ACC112 (cell line): ENCODE measurements at regions not wholly inside any gene's neighbourhood (a gene's known extent, or its start where the extent isn't known, plus 50 kb on each side); places are given as distances from the start of the nearest gene placed in this dataset.
"Not testable (repeated sequence)": the region's sequence is repeated elsewhere in the genome, so short reads cannot be mapped to it uniquely, and the experiment has no call there.

Experiments used
- H2AFZ ChIP-seq: fragments of 200-600 bp; sonication (generic); one replicate; pipeline ENCODE4 v1.6.0; 2017; ENCODE audit warnings: antibody characterized with exemption, low read length; ENCODE audit not compliant: unreplicated experiment
- H3K27ac ChIP-seq: fragments of 200-600 bp; sonication (generic); 2 replicates; pipeline ENCODE4 v1.5.1; 2014; ENCODE audit warnings: low read depth, mild to moderate bottlenecking, antibody characterized with exemption, low read length, moderate library complexity
- H3K27me3 ChIP-seq: fragments of 200-600 bp; sonication (generic); 2 replicates; pipeline ENCODE4 v1.6.1; 2014; ENCODE audit warnings: mild to moderate bottlenecking, antibody characterized with exemption, low read length, moderate library complexity, mixed read lengths; ENCODE audit not compliant: insufficient read depth
- H3K36me3 ChIP-seq: fragments of 200-600 bp; sonication (generic); 2 replicates; pipeline ENCODE4 v1.6.1; 2016; ENCODE audit warnings: mild to moderate bottlenecking, antibody characterized with exemption, low read length, moderate library complexity, mixed read lengths; ENCODE audit not compliant: insufficient read depth
- H3K4me1 ChIP-seq: fragments of 200-600 bp; sonication (generic); one replicate; pipeline ENCODE4 v1.6.1; 2016; ENCODE audit warnings: low read length, mixed read lengths; ENCODE audit not compliant: insufficient read depth, unreplicated experiment, control insufficient read depth
- H3K4me3 ChIP-seq: fragments of 200-600 bp; sonication (generic); 2 replicates; pipeline ENCODE4 v1.5.1; 2014; ENCODE audit warnings: mild to moderate bottlenecking, low read depth, low read length
- H3K79me2 ChIP-seq: fragments of 200-600 bp; sonication (generic); one replicate; pipeline ENCODE4 v1.6.0; 2016; ENCODE audit warnings: low read length; ENCODE audit not compliant: control insufficient read depth, unreplicated experiment, insufficient read depth

DNA sequence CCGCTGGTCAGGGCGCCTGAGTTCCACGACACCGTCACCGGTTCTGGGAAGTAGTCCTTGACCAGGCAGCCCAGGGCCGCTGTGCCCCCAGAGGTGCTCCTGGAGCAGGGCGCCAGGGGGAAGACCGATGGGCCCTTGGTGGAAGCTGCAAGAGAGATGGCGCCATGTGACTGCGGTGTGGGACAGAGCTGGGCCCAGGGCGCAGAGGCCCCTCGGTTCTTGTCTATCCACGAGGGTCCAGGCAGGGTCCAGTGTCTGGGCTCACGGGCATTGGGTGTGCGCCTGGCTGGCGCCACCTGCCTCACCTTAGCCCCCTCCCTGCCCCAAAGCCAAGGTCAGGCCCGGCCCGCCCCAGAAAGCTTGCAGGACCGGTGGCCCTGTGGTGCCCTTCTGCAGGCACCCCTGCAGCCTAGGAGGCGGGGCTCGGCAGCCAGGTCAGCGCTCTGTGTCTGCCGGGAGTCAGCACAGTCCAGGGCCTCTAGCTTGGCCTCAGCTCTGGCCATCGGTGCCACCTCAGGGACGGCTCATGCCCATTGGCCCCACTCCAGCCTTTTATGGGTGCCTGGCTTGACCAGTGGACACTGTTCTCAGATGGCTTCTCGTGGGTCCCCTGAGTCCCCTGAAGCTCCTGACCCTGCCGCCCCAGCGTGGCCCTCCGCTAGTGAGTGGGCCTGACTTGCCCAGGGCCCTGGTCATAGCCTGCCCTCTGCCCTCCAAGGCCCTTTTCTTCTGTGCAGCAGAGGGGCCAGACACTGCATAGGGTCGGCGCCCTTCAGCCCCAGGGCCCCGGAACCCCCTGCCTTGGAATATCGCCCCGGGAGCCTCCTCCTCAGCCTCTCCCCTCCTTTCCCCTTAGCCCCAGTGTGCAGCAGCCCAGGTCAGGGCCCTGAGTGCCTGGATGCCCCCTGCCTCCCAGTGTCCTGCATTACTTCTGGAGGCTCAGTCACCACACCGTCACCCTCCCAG, 245.2 kb downstream of the TMEM121 start:
- H3K4me3 ChIP-seq, H2AFZ ChIP-seq, H3K27me3 ChIP-seq, H3K79me2 ChIP-seq, H3K36me3 ChIP-seq, H3K4me1 ChIP-seq, H3K27ac ChIP-seq: not testable (repeated sequence)

DNA sequence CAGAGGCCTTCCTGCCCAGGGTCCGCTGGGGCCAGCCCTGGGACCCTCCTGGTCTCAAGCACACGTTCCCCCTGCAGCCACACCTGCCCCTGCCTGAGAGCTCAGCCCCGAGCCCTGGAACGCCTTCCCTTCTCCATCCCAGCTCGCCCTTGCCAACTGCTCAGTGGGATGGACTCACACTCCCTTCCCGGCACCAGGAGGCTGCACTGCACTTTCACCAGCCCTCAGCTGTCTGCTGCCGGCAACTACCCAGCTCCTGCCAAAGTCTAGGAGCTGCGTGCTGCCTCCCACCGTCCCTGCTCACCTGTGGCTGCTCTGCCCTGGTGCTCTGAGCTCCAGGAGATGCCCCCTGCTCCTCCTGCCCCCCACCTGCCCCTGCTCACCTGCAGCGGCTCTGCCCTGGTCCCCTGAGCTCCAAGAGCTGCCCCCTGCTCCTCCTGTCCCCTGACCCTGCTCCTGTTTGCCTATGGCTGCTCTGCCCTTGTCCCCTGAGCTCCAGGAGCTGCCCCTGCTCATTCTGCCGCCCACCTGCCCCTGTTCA, 246.4 kb downstream of the TMEM121 start:
- not testable (repeated sequence) for H2AFZ ChIP-seq, H3K36me3 ChIP-seq, H3K27me3 ChIP-seq, H3K79me2 ChIP-seq, H3K27ac ChIP-seq, H3K4me1 ChIP-seq, H3K4me3 ChIP-seq

DNA sequence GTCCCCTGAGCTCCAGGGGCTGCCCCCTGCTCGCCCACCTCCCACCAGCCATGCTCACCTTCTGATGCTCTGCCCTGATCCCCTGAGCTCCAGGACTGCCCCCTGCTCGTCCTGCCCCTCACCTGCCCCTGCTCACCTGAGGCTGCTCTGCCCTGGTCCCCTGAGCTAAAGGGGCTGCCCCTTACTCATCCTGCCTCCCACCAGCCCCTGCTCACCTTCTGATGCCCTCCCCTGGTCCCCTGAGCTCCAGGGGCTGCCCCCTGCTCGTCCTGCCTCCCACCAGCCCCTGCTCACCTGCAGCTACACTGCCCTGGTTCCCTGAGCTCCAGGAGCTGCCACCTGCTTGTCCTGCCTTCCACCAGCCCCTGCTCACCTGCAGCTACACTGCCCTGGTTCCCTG, 247.2 kb downstream of the TMEM121 start:
- Histone ChIP-seq H3K27ac (no peak overlapping the region), H2AFZ (no peak overlapping the region), H3K4me3 (no peak overlapping the region), H3K36me3 (no peaks in the 10 kb centered on the region), H3K27me3 (no peaks in the 10 kb centered on the region), H3K4me1 (no peaks in the 10 kb centered on the region), H3K79me2 (no peaks in the 10 kb centered on the region)

DNA sequence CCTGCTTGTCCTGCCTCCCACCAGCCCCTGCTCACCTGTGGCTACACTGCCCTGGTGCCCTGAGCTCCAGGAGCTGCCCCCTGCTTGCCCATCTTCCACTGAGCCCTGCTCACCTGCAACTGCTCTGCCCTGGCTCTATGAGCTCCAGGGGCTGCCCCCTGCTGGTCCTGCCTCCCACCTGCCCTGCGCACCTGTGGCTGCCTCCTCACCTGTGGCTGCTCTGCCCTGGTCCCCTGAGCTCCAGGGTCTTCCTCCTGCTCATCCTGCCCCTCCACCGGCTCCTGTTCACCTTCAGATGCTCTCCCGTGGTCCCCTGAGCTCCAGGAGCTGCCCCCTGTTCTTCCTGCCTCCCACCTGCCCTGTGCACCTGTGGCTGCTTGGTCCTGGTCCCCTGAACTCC, 247.6 kb downstream of the TMEM121 start:
- no peaks in the 10 kb centered on the region for H3K27me3 ChIP-seq
- H2AFZ ChIP-seq = no peak overlapping the region
- H3K4me3 ChIP-seq = no peak overlapping the region
- no peaks in the 10 kb centered on the region for H3K4me1 ChIP-seq
- no peaks in the 10 kb centered on the region for H3K79me2 ChIP-seq
- H3K36me3 ChIP-seq = no peaks in the 10 kb centered on the region
- H3K27ac ChIP-seq = no peak overlapping the region

DNA sequence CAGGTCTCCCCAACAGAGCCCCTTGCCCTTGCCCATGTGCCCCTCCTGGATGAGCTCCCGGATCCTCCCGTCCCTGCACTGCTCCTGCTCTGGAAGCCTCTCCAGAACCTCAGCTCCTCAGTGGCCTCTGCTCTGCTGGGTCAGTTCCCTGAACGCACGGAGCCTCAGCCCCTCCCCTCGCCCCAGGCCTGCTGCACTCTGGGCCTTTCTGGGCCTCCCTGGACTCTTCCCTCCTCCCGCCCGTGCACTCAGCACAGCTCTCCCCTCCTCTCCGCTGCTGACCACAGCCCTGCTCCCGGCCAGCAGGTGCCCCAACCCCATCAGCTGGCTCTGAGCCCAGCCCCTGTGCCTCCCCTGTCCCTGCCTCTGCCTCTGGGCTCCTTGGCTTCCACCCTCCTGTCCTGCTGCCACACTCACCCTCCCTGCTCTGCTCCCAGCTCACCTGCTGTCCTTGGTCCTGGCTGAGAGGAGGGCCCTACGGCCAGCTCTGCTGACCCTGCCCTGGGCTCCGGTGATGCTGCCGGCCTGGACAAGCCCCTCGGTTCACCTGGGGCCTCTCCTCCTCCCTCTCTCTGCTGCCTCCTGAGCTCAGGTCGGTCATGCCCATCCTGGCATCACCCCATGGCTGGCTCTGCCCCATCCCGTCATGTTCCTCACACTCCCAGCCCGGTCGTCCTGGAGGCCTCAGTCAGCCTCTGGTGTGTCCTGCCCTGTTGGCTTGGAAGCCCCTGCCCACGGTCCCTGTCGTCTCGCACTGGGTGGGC, 248.4 kb downstream of the TMEM121 start:
- not testable (repeated sequence) for H3K4me1 ChIP-seq, H2AFZ ChIP-seq, H3K4me3 ChIP-seq, H3K27ac ChIP-seq, H3K27me3 ChIP-seq, H3K79me2 ChIP-seq, H3K36me3 ChIP-seq

DNA sequence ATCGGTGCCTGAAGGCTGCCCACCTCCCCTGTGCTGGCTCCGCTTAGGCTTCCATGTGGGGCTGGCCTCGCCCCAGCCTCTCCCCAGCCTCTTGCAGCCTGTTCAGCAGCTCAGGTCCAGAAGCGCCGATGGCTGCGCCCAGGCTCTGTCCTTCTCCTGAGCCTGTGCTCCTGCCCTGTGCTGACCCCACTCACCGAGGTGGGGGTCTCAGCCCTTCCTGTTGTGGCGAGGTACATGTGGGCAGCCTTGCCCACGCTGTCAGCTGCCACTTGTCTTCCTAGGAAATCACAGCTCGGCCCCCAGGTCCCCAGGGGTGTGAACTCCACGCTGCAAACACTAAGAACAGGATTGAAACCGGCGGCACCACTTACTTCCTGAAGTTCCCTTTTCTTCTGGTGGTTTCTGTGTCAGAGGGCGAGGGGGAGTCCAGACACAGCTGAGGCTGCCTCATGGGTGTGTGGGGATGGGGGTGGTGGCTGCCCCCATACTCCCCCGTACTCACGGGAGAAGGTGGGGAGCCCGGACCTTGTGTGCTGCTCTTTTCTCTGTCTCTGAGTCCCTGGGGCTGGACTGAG, 249.1 kb downstream of the TMEM121 start:
- H3K4me3 ChIP-seq, H3K4me1 ChIP-seq, H2AFZ ChIP-seq, H3K27ac ChIP-seq, H3K36me3 ChIP-seq, H3K79me2 ChIP-seq, H3K27me3 ChIP-seq: not testable (repeated sequence)

DNA sequence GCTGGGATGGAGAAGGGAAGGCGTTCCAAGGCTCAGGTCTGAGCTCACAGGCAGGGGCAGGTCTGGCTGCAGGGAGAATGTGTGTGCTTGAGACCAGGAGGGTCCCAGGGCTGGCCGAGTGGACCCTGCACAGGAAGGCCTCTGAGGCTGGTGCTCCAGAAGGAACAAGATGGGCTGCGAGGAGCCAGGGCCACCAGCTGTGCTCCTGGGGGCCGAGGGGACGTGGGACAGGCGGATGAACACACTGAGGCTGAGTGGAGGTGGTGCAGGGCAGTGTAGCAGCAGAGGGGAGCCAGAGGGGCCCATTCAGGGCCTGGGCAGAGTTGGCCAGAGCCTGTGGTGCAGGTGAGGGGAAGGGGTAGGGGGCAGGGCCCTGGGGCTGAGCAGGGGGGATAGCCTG, 249.7 kb downstream of the TMEM121 start:
- H3K4me1 ChIP-seq, H3K27ac ChIP-seq, H3K27me3 ChIP-seq, H2AFZ ChIP-seq, H3K79me2 ChIP-seq, H3K4me3 ChIP-seq, H3K36me3 ChIP-seq: not testable (repeated sequence)

DNA sequence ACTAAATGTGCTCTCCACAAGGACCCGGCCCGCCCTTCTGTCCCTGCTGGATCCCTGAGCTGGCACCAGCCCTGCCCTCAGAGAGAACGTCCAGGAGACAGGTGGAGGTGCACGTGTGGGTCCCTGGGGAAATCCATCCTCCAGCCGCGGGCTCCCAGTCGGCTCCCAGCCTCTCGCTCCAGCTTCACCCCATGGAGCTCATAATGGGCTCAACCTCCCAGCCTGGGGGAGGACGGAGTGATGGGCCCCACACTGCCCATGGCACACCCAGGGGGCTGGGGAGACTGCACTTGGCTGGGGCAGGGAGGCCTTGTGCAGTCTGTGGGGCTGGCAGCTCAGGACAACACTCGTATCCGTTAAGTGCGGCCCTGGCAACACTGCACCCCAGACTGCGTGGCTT, 250.5 kb downstream of the TMEM121 start:
- Histone ChIP-seq H2AFZ (no peak overlapping the region), H3K4me1 (no peaks in the 10 kb centered on the region), H3K79me2 (no peaks in the 10 kb centered on the region), H3K27ac (no peak overlapping the region), H3K4me3 (no peak overlapping the region), H3K27me3 (no peaks in the 10 kb centered on the region), H3K36me3 (no peaks in the 10 kb centered on the region)

DNA sequence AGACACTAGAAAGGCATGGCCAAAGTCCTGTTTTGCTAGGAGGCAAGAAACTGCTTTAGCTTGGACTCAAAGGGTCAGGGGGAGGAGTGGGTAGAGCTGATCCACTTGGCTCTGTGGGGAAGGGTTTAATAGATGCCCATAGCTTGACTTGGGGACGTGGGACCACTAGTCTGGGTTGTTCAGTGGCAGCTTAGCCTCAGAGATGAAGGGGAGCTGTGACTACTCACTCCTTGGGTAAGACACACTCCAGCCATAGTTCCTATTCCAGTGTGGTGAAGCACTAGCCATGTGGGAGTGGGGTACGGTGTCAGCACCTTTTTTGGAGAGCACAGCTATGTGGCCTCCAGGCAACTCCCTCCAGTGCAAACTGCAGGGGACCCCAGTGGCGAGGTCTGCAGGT, 257.3 kb downstream of the TMEM121 start:
- Histone ChIP-seq H3K4me3 (no peak overlapping the region), H3K36me3 (no peaks in the 10 kb centered on the region), H2AFZ (no peak overlapping the region), H3K27ac (no peak overlapping the region), H3K27me3 (no peaks in the 10 kb centered on the region), H3K4me1 (no peaks in the 10 kb centered on the region), H3K79me2 (no peaks in the 10 kb centered on the region)

DNA sequence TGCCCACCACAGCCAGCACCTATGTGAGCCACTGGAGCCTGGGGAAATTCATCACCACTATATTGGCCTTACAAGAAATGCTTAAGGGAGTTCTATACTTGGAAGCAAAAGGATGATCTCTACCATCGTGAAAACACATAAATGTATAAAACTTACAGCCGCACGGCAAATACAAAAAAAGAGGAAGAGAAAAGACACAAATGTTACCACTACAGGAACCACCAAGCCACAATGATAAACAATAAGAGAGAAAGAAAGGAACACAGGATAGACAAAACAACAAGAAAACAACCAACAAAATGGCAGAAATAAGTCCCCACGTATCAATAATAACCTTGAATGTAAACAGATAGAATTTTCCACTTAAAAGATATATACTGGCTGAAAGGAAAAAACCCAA, 267.5 kb downstream of the TMEM121 start:
- Histone ChIP-seq H2AFZ (no peak overlapping the region), H3K4me3 (no peak overlapping the region), H3K4me1 (no peaks in the 10 kb centered on the region), H3K27ac (no peak overlapping the region), H3K27me3 (no peaks in the 10 kb centered on the region), H3K79me2 (no peaks in the 10 kb centered on the region), H3K36me3 (no peaks in the 10 kb centered on the region)
